ENCODE measurements at regions not wholly inside any gene's neighbourhood (a gene's known extent, or its start where the extent isn't known, plus 50 kb on each side); places are given as distances from the start of the nearest gene placed in this dataset.

GRCh38 chr3:59286791-59287531, 237.1 kb upstream of the CFAP20DC start:
- Mint-ChIP-seq H3K36me3 (ENCODE audit: low read depth) (no peaks in the 10 kb centered on the region), H3K27me3 (ENCODE audit: low read depth) (no peaks in the 10 kb centered on the region), H3K9me3 (ENCODE audit: insufficient read depth) (no peaks in the 10 kb centered on the region), H3K4me3 (no peak overlapping the region), H3K4me1 (ENCODE audit: low read depth) (peaks cover 14% of the 10 kb centered on the region), H3K27ac (peak overlapping the region; percentile 47)
- peak; percentile 58 for ATAC-seq
- CTCF ChIA-PET: interaction anchor here (0.6 to 1.2 kb wide), 3 partner anchors 14 to 860 kb away, joined by 3 to 4 read pairs (median 3); no protein-coding TSS in a partner anchor
- POLR2A ChIA-PET: no interaction called here
- DNase-seq: peak; percentile 39

GRCh38 chr3:59285560-59285959, 235.7 kb upstream of the CFAP20DC start:
- CTCF ChIA-PET: no interaction called here
- Mint-ChIP-seq H3K27me3 (ENCODE audit: low read depth) (no peaks in the 10 kb centered on the region), H3K9me3 (ENCODE audit: insufficient read depth) (no peaks in the 10 kb centered on the region)

GRCh38 chr3:59284926-59285325, 235.1 kb upstream of the CFAP20DC start:
- ChIA-PET POLR2A (interaction anchor here (1.2 kb wide), 1 partner anchor 16 kb away, joined by 5 read pairs; no protein-coding TSS in a partner anchor), CTCF (no interaction called here)
- Mint-ChIP-seq H3K4me1 (ENCODE audit: low read depth) (peaks cover 14% of the 10 kb centered on the region), H3K27ac (no peak overlapping the region), H3K27me3 (ENCODE audit: low read depth) (no peaks in the 10 kb centered on the region), H3K36me3 (ENCODE audit: low read depth) (no peaks in the 10 kb centered on the region), H3K9me3 (ENCODE audit: insufficient read depth) (no peaks in the 10 kb centered on the region), H3K4me3 (no peak overlapping the region)
- no peak for ATAC-seq
- no peak for DNase-seq

More at GRCh38 chr3:59285560-59285959, 235.7 kb upstream of the CFAP20DC start:
- Mint-ChIP-seq H3K4me1 (ENCODE audit: low read depth) (peaks cover 14% of the 10 kb centered on the region), H3K27ac (no peak overlapping the region), H3K4me3 (no peak overlapping the region), H3K36me3 (ENCODE audit: low read depth) (no peaks in the 10 kb centered on the region)
- ATAC-seq (no peak), DNase-seq (no peak)
- POLR2A ChIA-PET: no interaction called here

GRCh38 chr3:59280113-59280512, 230.3 kb upstream of the CFAP20DC start:
- no peak for DNase-seq
- CTCF ChIA-PET: no interaction called here
- Mint-ChIP-seq H3K4me1 (ENCODE audit: low read depth) (no peaks in the 10 kb centered on the region), H3K27me3 (ENCODE audit: low read depth) (no peaks in the 10 kb centered on the region), H3K9me3 (ENCODE audit: insufficient read depth) (no peaks in the 10 kb centered on the region), H3K27ac (no peak overlapping the region), H3K36me3 (ENCODE audit: low read depth) (no peaks in the 10 kb centered on the region), H3K4me3 (no peak overlapping the region)
- POLR2A ChIA-PET: no interaction called here
- no peak for ATAC-seq

- Mint-ChIP-seq H3K36me3 (ENCODE audit: low read depth) (no peaks in the 10 kb centered on the region), H3K27ac (no peak overlapping the region), H3K4me3 (no peak overlapping the region), H3K9me3 (ENCODE audit: insufficient read depth) (no peaks in the 10 kb centered on the region), H3K27me3 (ENCODE audit: low read depth) (no peaks in the 10 kb centered on the region), H3K4me1 (ENCODE audit: low read depth) (no peaks in the 10 kb centered on the region)
- POLR2A ChIA-PET: no interaction called here
- CTCF ChIA-PET: no interaction called here
- ATAC-seq: no peak
- DNase-seq: no peak
Observed at GRCh38 chr3:59277816-59278215, 228.0 kb upstream of the CFAP20DC start.

- H3K27ac Mint-ChIP-seq: no peak overlapping the region
- DNase-seq (no peak), ATAC-seq (no peak)
- H3K9me3 Mint-ChIP-seq (ENCODE audit: insufficient read depth): no peaks in the 10 kb centered on the region
- no peak overlapping the region for H3K4me3 Mint-ChIP-seq
- no peaks in the 10 kb centered on the region for H3K27me3 Mint-ChIP-seq (ENCODE audit: low read depth)
- CTCF ChIA-PET: no interaction called here
- POLR2A ChIA-PET: no interaction called here
- no peaks in the 10 kb centered on the region for H3K36me3 Mint-ChIP-seq (ENCODE audit: low read depth)
- no peaks in the 10 kb centered on the region for H3K4me1 Mint-ChIP-seq (ENCODE audit: low read depth)
Observed at GRCh38 chr3:59277201-59277600, 227.4 kb upstream of the CFAP20DC start.

- Mint-ChIP-seq H3K36me3 (ENCODE audit: low read depth) (no peaks in the 10 kb centered on the region), H3K9me3 (ENCODE audit: insufficient read depth) (no peaks in the 10 kb centered on the region), H3K27me3 (ENCODE audit: low read depth) (no peaks in the 10 kb centered on the region), H3K4me3 (no peak overlapping the region), H3K27ac (no peak overlapping the region), H3K4me1 (ENCODE audit: low read depth) (no peaks in the 10 kb centered on the region)
- DNase-seq (no peak), ATAC-seq (no peak)
- POLR2A ChIA-PET: no interaction called here
- CTCF ChIA-PET: no interaction called here
Observed at GRCh38 chr3:59273976-59274375, 224.2 kb upstream of the CFAP20DC start.

GRCh38 chr3:59271971-59272370, 222.1 kb upstream of the CFAP20DC start:
- Mint-ChIP-seq H3K36me3 (ENCODE audit: low read depth) (no peaks in the 10 kb centered on the region), H3K4me1 (ENCODE audit: low read depth) (no peaks in the 10 kb centered on the region), H3K27ac (no peak overlapping the region), H3K9me3 (ENCODE audit: insufficient read depth) (no peaks in the 10 kb centered on the region), H3K27me3 (ENCODE audit: low read depth) (no peaks in the 10 kb centered on the region), H3K4me3 (no peak overlapping the region)
- CTCF ChIA-PET: no interaction called here
- POLR2A ChIA-PET: no interaction called here
- ATAC-seq: no peak
- DNase-seq: no peak

GRCh38 chr3:59270921-59271320, 221.1 kb upstream of the CFAP20DC start:
- Mint-ChIP-seq H3K4me1 (ENCODE audit: low read depth) (no peaks in the 10 kb centered on the region), H3K36me3 (ENCODE audit: low read depth) (no peaks in the 10 kb centered on the region), H3K27ac (no peak overlapping the region), H3K4me3 (no peak overlapping the region), H3K27me3 (ENCODE audit: low read depth) (no peaks in the 10 kb centered on the region), H3K9me3 (ENCODE audit: insufficient read depth) (no peaks in the 10 kb centered on the region)
- CTCF ChIA-PET: no interaction called here
- DNase-seq (no peak), ATAC-seq (no peak)
- POLR2A ChIA-PET: no interaction called here

- no peak overlapping the region for H3K4me3 Mint-ChIP-seq
- H3K27me3 Mint-ChIP-seq (ENCODE audit: low read depth): no peaks in the 10 kb centered on the region
- POLR2A ChIA-PET: interaction anchor here (0.6 kb wide), 1 partner anchor 105 kb away, joined by 3 read pairs; no protein-coding TSS in a partner anchor
- no peak for ATAC-seq
- CTCF ChIA-PET: no interaction called here
- no peaks in the 10 kb centered on the region for H3K36me3 Mint-ChIP-seq (ENCODE audit: low read depth)
- H3K4me1 Mint-ChIP-seq (ENCODE audit: low read depth): no peaks in the 10 kb centered on the region
- DNase-seq: no peak
- H3K9me3 Mint-ChIP-seq (ENCODE audit: insufficient read depth): peaks cover 4% of the 10 kb centered on the region
- H3K27ac Mint-ChIP-seq: no peak overlapping the region
Observed at GRCh38 chr3:59270209-59270608, 220.4 kb upstream of the CFAP20DC start.

- Mint-ChIP-seq H3K27me3 (ENCODE audit: low read depth) (no peaks in the 10 kb centered on the region), H3K4me3 (no peak overlapping the region), H3K27ac (no peak overlapping the region), H3K36me3 (ENCODE audit: low read depth) (no peaks in the 10 kb centered on the region), H3K9me3 (ENCODE audit: insufficient read depth) (peaks cover 4% of the 10 kb centered on the region), H3K4me1 (ENCODE audit: low read depth) (no peaks in the 10 kb centered on the region)
- CTCF ChIA-PET: no interaction called here
- DNase-seq (no peak), ATAC-seq (no peak)
- POLR2A ChIA-PET: no interaction called here
Observed at GRCh38 chr3:59268170-59268569, 218.3 kb upstream of the CFAP20DC start.

- no peaks in the 10 kb centered on the region for H3K27me3 Mint-ChIP-seq (ENCODE audit: low read depth)
- H3K9me3 Mint-ChIP-seq (ENCODE audit: insufficient read depth): peaks cover 4% of the 10 kb centered on the region
- POLR2A ChIA-PET: no interaction called here
- no peak overlapping the region for H3K27ac Mint-ChIP-seq
- CTCF ChIA-PET: no interaction called here
- no peaks in the 10 kb centered on the region for H3K36me3 Mint-ChIP-seq (ENCODE audit: low read depth)
- H3K4me1 Mint-ChIP-seq (ENCODE audit: low read depth): no peaks in the 10 kb centered on the region
- ATAC-seq: no peak
- H3K4me3 Mint-ChIP-seq: no peak overlapping the region
- no peak for DNase-seq
Observed at GRCh38 chr3:59267021-59267420, 217.2 kb upstream of the CFAP20DC start.

- Mint-ChIP-seq H3K27ac (no peak overlapping the region), H3K27me3 (ENCODE audit: low read depth) (no peaks in the 10 kb centered on the region), H3K4me1 (ENCODE audit: low read depth) (no peaks in the 10 kb centered on the region), H3K9me3 (ENCODE audit: insufficient read depth) (peaks cover 4% of the 10 kb centered on the region), H3K36me3 (ENCODE audit: low read depth) (no peaks in the 10 kb centered on the region), H3K4me3 (no peak overlapping the region)
- ChIA-PET CTCF (no interaction called here), POLR2A (no interaction called here)
- no peak for ATAC-seq
- DNase-seq: no peak
Observed at GRCh38 chr3:59266551-59266950, 216.7 kb upstream of the CFAP20DC start.

Measured in activated CD8-positive, alpha-beta T cell treated with anti-CD3 and anti-CD28 coated beads, Interleukin-2, amount 10 ng/mL, durations not matched to agents 7 days and 5 days (primary cell).